AG09319 (cell line): ENCODE measurements at regions not wholly inside any gene's neighbourhood (a gene's known extent, or its start where the extent isn't known, plus 50 kb on each side); places are given as distances from the start of the nearest gene placed in this dataset.

Source experiments
- DNase-seq: peaks from one replicate; pipeline ENCODE4 v3.0.0-alpha.2; 2010; ENCODE audit warnings: low read depth; ENCODE audit errors: extremely low read depth
- CTCF ChIP-seq: IDR thresholded peaks from 2 replicates; pipeline ENCODE4 v1.5.1; 2011; ENCODE audit warnings: low read depth, mild to moderate bottlenecking, inconsistent platforms, low read length, moderate library complexity

GRCh38 chr11:56898856-56899255 lies 89.9 kb upstream of the OR5AK2 start:
- DNase-seq, result no peak
- no peak for TF ChIP-seq CTCF

GRCh38 chr11:56890584-56891305 lies 98.0 kb upstream of the OR5AK2 start:
- no peak for TF ChIP-seq CTCF
- DNase-seq, result no peak

GRCh38 chr11:56889986-56890385 lies 98.7 kb upstream of the OR5AK2 start:
- no peak for TF ChIP-seq CTCF
- no peak for DNase-seq

GRCh38 chr11:56887940-56888339 lies 100.8 kb upstream of the OR5AK2 start:
- no peak for DNase-seq
- no peak for TF ChIP-seq CTCF

- no peak for DNase-seq
- TF ChIP-seq CTCF, result no peak
Measured at GRCh38 chr11:56886455-56886854, 102.3 kb upstream of the OR5AK2 start.

GRCh38 chr11:56885854-56886253 lies 102.9 kb upstream of the OR5AK2 start:
- no peak for TF ChIP-seq CTCF
- no peak for DNase-seq

- no peak for TF ChIP-seq CTCF
- DNase-seq, result no peak
Measured at GRCh38 chr11:56885177-56885576, 103.5 kb upstream of the OR5AK2 start.
